Lung (tissue), 11 donors: ENCODE measurements at regions not wholly inside any gene's neighbourhood (a gene's known extent, or its start where the extent isn't known, plus 50 kb on each side); places are given as distances from the start of the nearest gene placed in this dataset.

Experiments used
- ATAC-seq: fragments of 200-7000 bp; cut with Tn5 transposase; one replicate; pipeline ENCODE4 v1.9.1; 2020; ENCODE audit warnings: moderate number of reproducible peaks; ENCODE audit not compliant: insufficient read depth, low FRiP score
- DNase-seq, 3 donors: peaks; one replicate each; pipeline ENCODE4 v3.0.0-alpha.2; 2013 to 2017
- H3K27ac ChIP-seq, 2 donors: one replicate each; pipeline ENCODE4 v1.5.1; 2013; ENCODE audit warnings: mild to moderate bottlenecking in 2 of 2, moderate library complexity in 2 of 2, control low read depth in 1 of 2, inconsistent platforms in 1 of 2, low read depth in 1 of 2, low read length in 1 of 2
- H3K27me3 ChIP-seq, 3 donors: one replicate each; pipeline ENCODE4 v1.5.1; 2013; ENCODE audit warnings: low read length in 2 of 3; ENCODE audit not compliant: control insufficient read depth in 3 of 3, insufficient read depth in 3 of 3
- H3K36me3 ChIP-seq, 4 donors: one replicate each; pipeline ENCODE4 v1.5.1; 2013; ENCODE audit warnings: low read length in 4 of 4, mild to moderate bottlenecking in 1 of 4, moderate library complexity in 1 of 4; ENCODE audit not compliant: control insufficient read depth in 4 of 4, insufficient read depth in 4 of 4
- H3K4me1 ChIP-seq, 5 donors: one replicate each; pipeline ENCODE4 v1.5.1; 2013; ENCODE audit warnings: low read length in 5 of 5, mild to moderate bottlenecking in 2 of 5, moderate library complexity in 1 of 5; ENCODE audit not compliant: control insufficient read depth in 5 of 5, insufficient read depth in 5 of 5
- H3K4me3 ChIP-seq: one replicate; pipeline ENCODE4 v1.5.1; 2013; ENCODE audit warnings: mild to moderate bottlenecking, control low read depth, moderate library complexity
- H3K9ac ChIP-seq, 2 donors: one replicate each; pipeline ENCODE4 v1.5.1; 2013; ENCODE audit warnings: low read length in 2 of 2, control low read depth in 1 of 2; ENCODE audit not compliant: insufficient read depth in 1 of 2
- H3K9me3 ChIP-seq, 4 donors: one replicate each; pipeline ENCODE4 v1.5.1; 2013; ENCODE audit warnings: low read length in 3 of 4, mild to moderate bottlenecking in 1 of 4, moderate library complexity in 1 of 4; ENCODE audit not compliant: control insufficient read depth in 4 of 4, insufficient read depth in 3 of 4
- CTCF ChIP-seq: IDR thresholded peaks from 2 replicates; pipeline ENCODE4 v1.5.1; 2012; ENCODE audit warnings: mild to moderate bottlenecking; ENCODE audit errors: control extremely low read depth, extremely low read depth
- WGBS, 2 donors: extraction: QIAGEN DNeasy Blood & Tissue Kit; methylation state at CpG; one replicate each; pipeline ENCODE4 v1.1.7; 2013; 5-methylcytosine and 5-hydroxymethylcytosine counted together
- donor health status: control.
- donor health status: control.
- donor health status: Bipolar disorder and iron deficiency.
- donor health status: healthy.
- donor health status: DM: yes; HTN: yes; CAD: no.

- 94 to 99% methylated on average over 3 of the region's 3 CpGs for WGBS, 2 donors
- ATAC-seq (no peak), DNase-seq (no peak)
- Histone ChIP-seq H3K27ac (no peak overlapping the region), H3K9ac (no peak overlapping the region), H3K4me3 (no peak overlapping the region), H3K36me3 (no peaks in the 10 kb centered on the region), H3K27me3 (no peaks in the 10 kb centered on the region), H3K9me3 (no peaks in the 10 kb centered on the region), H3K4me1 (no peaks in the 10 kb centered on the region)
- no peak for TF ChIP-seq CTCF
Observed at GRCh38 chr2:106292627-106293026, 98.5 kb upstream of the UXS1 start.

GRCh38 chr2:106288873-106289272, 94.8 kb upstream of the UXS1 start:
- Histone ChIP-seq H3K4me1 (peaks cover 0 to 5% (median 0%) of the 10 kb centered on the region in 5 donors), H3K9ac (no peak overlapping the region), H3K36me3 (no peaks in the 10 kb centered on the region), H3K27ac (no peak overlapping the region), H3K9me3 (no peaks in the 10 kb centered on the region), H3K27me3 (no peaks in the 10 kb centered on the region), H3K4me3 (no peak overlapping the region)
- ATAC-seq (no peak), DNase-seq (no peak)
- 96 to 97% methylated on average over 9 of the region's 9 CpGs for WGBS, 2 donors
- TF ChIP-seq CTCF, result no peak

GRCh38 chr2:106285237-106285829, 91.2 kb upstream of the UXS1 start:
- H3K4me1 ChIP-seq, result peaks cover 0 to 25% (median 9%) of the 10 kb centered on the region in 5 donors
- WGBS, 2 donors, result 51 to 80% methylated on average over 3 of the region's 3 CpGs
- no peak for DNase-seq
- no peaks in the 10 kb centered on the region for H3K9me3 ChIP-seq
- no peak overlapping the region for H3K27ac ChIP-seq
- no peak overlapping the region for H3K9ac ChIP-seq
- H3K4me3 ChIP-seq, result no peak overlapping the region
- H3K27me3 ChIP-seq, result no peaks in the 10 kb centered on the region
- TF ChIP-seq CTCF, result no peak
- H3K36me3 ChIP-seq, result no peaks in the 10 kb centered on the region
- no peak for ATAC-seq

GRCh38 chr2:106284691-106285202, 90.6 kb upstream of the UXS1 start:
- Histone ChIP-seq H3K4me3 (no peak overlapping the region), H3K27me3 (no peaks in the 10 kb centered on the region), H3K4me1 (peaks cover 0 to 25% (median 15%) of the 10 kb centered on the region in 5 donors), H3K9ac (no peak overlapping the region), H3K36me3 (no peaks in the 10 kb centered on the region), H3K27ac (no peak overlapping the region), H3K9me3 (no peaks in the 10 kb centered on the region)
- WGBS, 2 donors, result 79 to 86% methylated on average over 14 of the region's 14 CpGs
- DNase-seq, result no peak
- TF ChIP-seq CTCF, result no peak
- ATAC-seq, result no peak
